DND-41 (cell line): ENCODE measurements at regions not wholly inside any gene's neighbourhood (a gene's known extent, or its start where the extent isn't known, plus 50 kb on each side); places are given as distances from the start of the nearest gene placed in this dataset.

Experiments used
- EZH2 ChIP-seq: IDR thresholded peaks from 3 replicates; pipeline ENCODE4 v1.6.1; 2012; ENCODE audit warnings: borderline replicate concordance, low read depth, mild to moderate bottlenecking, moderate library complexity, low read length, inconsistent platforms; ENCODE audit not compliant: severe bottlenecking
- TF ChIP-seq, protein P1 (sequence below): IDR thresholded peaks from 2 replicates; pipeline ENCODE4 v1.5.1; 2012; ENCODE audit warnings: borderline replicate concordance, low read length, moderate library complexity, mild to moderate bottlenecking; ENCODE audit not compliant: poor library complexity, severe bottlenecking; ENCODE audit errors: extremely low read depth

DNA sequence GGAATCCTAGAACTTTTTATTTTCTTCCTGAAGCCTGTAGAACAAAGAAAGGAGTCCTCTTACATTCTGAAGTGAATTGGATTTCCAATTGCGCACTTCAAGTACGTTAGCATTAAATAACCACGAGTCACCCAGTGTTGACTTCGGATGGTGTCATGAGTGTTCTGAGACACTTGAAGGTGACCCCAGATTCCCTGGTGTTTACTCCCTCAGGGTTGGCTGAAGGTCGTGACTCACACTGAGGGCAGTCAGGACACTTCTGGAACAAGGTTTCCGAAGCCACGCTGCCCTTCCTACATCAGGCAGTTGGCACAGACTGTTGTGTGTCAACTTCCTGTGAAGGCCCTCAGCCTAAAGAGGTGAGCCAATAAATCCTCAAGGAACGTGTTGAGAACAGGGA is 186.6 kb upstream of the CELF2 start:
- TF ChIP-seq, protein P1, sequence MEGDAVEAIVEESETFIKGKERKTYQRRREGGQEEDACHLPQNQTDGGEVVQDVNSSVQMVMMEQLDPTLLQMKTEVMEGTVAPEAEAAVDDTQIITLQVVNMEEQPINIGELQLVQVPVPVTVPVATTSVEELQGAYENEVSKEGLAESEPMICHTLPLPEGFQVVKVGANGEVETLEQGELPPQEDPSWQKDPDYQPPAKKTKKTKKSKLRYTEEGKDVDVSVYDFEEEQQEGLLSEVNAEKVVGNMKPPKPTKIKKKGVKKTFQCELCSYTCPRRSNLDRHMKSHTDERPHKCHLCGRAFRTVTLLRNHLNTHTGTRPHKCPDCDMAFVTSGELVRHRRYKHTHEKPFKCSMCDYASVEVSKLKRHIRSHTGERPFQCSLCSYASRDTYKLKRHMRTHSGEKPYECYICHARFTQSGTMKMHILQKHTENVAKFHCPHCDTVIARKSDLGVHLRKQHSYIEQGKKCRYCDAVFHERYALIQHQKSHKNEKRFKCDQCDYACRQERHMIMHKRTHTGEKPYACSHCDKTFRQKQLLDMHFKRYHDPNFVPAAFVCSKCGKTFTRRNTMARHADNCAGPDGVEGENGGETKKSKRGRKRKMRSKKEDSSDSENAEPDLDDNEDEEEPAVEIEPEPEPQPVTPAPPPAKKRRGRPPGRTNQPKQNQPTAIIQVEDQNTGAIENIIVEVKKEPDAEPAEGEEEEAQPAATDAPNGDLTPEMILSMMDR, result no peak
- no peak for TF ChIP-seq EZH2
